ENCODE measurements at regions not wholly inside any gene's neighbourhood (a gene's known extent, or its start where the extent isn't known, plus 50 kb on each side); places are given as distances from the start of the nearest gene placed in this dataset.
"Not testable (repeated sequence)": the region's sequence is repeated elsewhere in the genome, so short reads cannot be mapped to it uniquely, and the experiment has no call there.

- no peak for DNase-seq (ENCODE audit: low spot score)
Observed at GRCh38 chr1:59178339-59179187, 118.3 kb upstream of the FGGY start.

- DNase-seq (ENCODE audit: low spot score) = no peak
Observed at GRCh38 chr1:59179673-59180072, 117.2 kb upstream of the FGGY start.

DNA sequence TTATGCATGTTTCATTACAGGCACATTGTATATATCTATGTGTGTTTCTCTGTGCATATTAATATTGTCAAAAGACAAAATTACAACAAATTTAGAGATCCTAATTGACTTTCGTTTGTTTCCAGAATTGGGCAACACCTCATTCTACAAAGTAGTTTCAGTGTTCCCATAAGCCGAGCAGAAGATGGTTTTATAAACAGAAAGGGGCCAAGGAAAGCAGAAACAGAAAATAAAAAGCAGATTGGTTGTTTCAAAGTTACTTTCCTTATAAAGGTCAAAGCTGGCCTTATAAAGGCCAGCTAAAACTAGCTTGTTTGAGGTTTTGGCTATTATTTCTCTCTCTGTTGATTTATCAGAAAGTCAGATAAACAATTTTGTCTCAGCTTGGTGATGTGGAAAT lies 116.2 kb upstream of the FGGY start:
- no peak for DNase-seq (ENCODE audit: low spot score)

DNA sequence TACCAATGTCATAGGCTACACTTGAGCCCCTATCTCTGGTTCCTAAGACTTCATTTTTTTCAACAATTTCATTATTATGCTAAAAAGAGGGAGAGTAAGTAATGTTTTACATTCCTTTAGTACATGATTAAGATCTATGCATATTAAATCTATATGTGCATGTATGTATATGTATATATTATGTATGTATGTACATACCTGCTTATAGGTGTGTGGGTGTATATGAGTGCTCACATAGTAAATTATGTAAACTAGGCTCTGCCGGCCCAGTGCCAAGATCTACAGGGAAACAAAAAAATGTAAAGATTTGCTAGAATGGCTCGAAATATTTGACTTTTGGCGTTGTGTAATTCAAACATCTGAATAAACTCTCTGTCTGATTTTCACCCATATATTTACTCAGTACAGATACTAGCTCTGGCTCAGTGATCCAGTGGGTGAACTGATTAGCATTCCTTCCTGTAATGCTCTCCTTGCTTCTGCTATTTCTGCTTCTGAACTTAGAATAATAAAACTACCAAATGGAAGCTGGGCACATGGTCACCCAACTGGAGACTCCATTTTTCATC lies 113.1 kb upstream of the FGGY start:
- no peak for DNase-seq (ENCODE audit: low spot score)

DNA sequence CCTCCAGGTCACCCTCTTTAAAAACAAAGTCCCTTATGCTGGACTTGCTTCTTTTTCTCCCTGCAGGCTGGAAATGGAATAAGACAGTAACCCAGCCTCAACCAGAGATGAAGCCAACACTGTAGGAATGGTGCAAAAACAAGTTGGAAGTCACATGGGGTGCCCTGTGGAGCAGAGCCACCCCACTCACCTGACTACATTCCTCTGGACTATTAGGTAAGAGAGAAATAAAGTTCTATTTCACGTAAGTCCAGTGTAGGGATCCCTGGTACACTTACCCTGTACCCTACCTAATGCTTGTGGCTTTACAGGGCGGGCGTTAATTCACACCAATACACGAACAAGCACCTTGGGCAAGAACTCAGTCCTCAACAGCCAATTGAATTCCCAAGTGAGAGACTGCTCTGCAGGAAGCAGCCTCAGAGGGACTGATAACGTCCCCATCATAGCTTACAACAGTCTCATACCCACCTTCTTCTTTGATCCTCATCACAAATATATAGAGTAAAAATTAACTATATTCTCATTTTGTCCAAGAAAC lies 112.5 kb upstream of the FGGY start:
- DNase-seq (ENCODE audit: low spot score) = no peak

DNA sequence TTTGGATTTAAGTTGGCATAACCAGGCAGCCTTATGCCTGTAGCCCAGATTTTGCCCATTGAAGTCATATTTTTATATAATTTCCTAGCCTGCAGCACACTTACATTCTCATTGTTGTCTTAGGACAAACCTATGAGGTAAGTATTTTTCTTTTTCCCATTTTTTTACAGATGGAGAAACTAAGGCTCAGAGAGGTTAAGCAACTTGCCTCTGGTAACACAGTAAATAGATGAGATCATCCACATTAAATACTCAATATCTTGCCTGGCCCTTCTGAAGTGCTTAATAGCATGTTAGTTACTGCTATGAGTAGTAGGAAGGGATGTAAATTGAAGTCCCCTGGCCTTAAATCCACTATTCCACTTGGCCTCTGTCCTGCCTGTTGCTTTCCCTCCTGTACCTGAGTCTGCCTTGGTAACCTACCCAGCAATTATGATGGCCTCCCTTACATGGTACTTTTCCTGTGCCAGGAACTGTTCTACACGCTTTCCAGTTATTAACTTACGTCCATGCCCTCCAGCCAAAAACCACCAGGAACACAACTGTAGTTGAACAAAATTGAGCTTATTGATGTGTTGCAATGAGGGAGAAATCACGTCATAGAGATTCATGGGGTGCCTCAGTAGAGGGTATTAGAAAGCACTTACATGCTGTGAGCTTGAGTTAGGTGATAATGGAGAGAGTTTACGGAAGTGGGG lies 111.6 kb upstream of the FGGY start:
- DNase-seq (ENCODE audit: low spot score) = no peak

DNA sequence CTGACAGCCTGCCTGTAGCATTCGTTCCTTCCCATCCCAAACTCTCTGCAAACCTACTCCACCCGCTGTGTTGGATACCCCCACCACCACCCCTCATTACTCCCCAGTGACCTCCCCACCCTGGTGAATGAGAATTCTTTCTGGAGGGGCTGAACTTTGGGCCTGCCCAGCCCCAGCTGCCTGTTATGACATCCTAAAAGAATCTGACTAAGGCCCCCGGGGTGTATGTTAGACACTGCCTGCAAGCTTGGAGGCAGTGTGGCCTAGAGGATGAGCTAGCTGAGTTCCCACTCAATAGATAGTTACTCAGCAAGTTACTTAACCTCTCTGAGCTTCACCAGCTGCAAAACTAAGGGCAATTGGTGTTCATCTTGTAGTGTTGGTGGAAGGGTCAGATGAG lies 110.2 kb upstream of the FGGY start:
- no peak for DNase-seq (ENCODE audit: low spot score)

DNA sequence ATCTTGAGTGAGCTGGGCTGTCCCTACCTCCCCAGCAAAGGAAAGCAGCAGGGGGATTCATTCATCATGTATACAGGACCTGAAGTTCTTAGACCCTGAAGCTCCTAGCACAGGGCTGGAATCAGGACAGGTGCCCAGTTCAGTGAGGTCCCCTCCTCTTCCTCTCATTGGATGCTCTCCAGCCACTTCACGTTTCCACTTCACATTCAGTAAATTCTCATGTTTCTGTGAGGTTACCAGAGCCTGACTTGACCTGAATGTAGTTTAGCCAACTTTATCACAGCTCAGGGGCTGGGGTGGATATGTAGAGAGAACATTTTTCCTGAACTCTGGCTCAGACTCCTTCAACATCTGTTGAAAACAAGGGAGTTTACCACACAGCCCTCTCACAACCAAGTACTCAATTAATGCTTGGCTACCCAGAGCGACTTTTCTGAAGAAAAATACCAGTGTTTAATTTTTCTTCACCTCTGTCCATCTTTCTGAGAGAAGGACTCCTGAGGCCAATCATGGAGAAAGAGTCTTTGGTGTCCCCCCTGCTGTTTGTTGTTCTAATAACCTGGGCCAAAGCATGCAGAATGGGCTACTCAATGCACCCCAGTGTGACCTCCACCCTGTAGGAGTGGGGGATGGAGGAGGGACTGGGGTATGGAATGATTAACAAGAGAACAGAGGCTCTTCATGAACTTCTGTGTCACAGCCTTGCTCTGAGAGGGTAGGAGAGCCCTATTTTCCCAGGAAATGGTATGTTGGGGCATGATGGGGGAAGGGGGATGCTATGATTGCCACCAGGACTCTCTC lies 108.3 kb upstream of the FGGY start:
- DNase-seq (ENCODE audit: low spot score) = no peak

DNA sequence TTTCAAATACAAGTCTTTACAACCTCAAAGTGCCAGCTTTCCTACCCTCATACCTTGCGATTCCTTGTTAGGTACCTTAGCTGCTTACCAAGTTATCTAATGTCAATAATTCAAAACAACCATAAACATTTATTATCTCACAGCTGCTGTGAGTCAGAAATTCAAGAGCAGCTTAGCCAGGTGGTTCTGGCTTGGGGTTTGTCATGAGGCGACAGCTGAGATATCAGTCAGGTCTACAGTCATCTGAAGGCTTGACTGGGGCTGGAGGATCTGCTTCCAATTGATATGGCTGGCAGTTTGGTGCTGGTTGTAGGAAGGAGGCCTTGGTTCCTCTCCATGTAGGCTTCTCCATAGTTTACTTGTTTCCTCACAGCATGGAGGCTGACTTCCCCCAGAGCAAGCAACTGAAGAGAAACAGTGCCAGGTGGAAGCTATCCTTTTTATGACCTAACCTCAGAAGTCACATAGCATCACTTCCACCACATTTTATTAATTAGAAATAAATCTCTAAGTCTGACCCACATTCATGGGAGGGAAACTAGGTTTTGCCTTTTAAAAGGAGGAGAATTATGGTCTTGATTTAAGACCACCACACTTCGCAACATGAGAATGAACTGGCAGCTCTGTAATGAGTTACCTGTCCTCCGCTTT lies 103.3 kb upstream of the FGGY start:
- no peak for DNase-seq (ENCODE audit: low spot score)

GRCh38 chr1:59194621-59195020 lies 102.3 kb upstream of the FGGY start:
- no peak for DNase-seq (ENCODE audit: low spot score)

DNA sequence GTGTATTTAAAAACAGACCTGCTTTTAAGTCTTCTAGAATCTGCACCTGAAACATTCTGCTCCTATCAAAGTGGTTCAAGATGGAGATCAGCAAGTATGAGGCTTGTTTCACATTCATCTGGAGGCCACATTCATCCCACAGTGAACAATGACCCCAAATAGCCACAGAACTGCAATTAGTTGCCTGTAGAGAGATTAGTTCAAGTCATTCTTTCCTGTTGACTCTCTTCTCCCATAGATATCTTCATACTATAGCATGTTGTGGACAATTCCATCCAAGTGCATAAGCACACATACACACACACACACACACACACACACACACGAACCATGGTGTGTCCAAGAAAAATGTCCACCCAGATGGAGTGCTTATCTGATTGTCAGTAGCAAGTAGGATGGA lies 101.7 kb upstream of the FGGY start:
- DNase-seq (ENCODE audit: low spot score) = no peak

DNA sequence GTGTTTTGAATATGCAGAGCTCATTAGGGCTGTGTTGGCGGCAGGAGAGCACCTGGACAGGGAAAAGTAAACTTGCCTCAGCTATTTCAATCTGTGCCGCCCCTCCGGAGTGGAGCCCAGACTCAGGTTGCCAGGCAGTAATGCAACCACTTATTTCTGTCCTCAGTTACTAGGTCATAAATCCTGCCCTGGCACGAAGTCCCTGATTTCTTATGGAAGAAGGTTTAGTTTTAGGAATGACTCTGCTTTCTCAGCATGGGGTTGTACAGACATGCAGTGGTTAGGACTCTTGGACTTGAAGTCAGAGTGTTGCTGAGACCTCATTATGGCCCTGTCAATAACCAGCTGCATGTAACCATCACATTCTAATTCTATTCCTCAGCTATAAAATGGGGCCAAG lies 98.3 kb upstream of the FGGY start:
- no peak for DNase-seq (ENCODE audit: low spot score)

- no peak for DNase-seq (ENCODE audit: low spot score)
Observed at GRCh38 chr1:59199147-59199546, 97.7 kb upstream of the FGGY start.

DNA sequence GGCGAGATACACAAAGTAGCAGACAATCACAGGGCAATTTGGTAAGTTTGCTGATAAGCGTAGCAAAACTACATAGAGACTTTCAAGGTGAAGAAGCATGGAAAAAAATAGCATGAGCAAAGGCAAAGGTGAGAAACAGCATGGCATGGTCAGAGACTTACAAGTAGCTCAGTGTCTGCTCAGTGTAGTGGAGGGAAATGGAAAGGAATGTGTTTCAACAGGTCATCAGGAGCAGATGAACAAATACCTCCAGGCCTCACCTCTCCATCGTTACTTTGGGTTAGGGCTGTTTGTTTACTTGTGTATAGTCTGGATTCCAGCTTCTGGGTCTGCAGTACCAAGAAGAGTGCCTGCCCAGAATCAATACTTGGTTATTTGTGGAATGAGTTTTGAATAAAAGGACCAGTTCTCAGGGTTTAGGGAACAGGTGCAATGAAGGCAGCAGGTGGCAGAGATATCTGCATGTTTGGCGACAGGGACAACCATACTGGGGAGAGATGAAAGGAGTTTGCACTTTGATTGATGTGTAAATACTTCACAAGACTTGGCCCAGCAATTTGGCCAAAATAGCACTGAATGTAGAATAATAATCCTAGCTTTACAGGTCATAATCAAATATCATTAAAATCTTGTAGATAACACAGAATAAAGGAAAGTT lies 97.0 kb upstream of the FGGY start:
- DNase-seq (ENCODE audit: low spot score) = no peak

DNA sequence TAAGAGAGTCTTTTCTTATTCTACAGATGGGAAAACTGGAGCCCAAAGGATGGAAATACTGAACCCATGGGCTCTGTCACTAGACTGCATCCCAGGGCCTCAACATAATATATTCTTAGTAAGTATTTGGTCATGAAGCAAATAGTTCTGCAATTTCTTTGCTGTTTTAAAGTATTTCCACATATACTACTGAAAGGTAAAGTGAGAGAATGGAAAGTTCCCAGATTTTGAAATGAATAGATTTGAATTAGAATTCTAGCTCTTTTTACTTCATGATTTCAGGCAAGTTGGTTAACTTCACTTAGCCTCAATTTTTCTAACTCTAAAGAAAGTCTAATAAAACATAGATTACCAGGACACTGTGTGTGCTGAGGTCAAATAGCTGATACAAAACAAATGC lies 95.6 kb upstream of the FGGY start:
- no peak for DNase-seq (ENCODE audit: low spot score)

DNA sequence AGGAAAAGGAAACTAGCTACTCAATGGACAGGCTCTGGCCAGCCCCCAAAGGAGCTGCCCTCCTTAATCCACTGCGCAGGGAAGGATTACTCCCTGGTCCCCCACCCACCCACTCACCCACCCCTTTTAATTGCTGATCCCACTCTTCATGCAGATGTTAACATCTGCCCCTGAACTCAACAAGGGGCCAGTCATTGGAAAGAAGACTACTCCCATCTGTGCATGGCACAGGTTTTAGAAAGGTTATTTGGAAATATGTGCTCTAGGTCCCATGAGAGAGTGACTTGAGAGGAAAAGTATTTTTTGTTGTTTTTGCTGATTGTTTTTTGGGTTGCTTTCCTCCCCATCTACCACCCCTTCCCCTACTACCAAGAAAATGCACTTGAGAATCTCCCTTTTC lies 94.4 kb upstream of the FGGY start:
- DNase-seq (ENCODE audit: low spot score) = no peak

DNA sequence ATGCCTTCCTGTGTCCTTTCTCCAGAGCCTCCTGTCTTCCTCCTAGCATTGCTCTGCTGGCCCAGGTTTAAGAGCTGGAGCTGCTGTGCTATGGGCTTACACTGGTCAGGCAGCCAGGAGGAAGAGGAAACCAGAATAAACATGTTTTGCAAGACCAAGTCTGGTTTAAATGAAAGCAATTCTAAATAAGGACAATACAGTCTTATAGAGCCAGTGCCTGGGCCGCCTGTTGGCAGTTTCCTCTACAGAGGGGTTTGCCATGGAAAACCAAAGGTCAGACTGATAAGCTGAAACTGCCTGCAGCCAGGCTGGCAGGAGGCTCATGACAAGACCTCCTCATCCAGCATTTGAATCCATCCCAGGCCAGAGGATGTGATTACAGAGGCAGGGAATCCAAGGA lies 92.9 kb upstream of the FGGY start:
- DNase-seq (ENCODE audit: low spot score) = no peak

- not testable (repeated sequence) for DNase-seq (ENCODE audit: low spot score)
Observed at GRCh38 chr1:59206616-59207015, 90.3 kb upstream of the FGGY start.

DNA sequence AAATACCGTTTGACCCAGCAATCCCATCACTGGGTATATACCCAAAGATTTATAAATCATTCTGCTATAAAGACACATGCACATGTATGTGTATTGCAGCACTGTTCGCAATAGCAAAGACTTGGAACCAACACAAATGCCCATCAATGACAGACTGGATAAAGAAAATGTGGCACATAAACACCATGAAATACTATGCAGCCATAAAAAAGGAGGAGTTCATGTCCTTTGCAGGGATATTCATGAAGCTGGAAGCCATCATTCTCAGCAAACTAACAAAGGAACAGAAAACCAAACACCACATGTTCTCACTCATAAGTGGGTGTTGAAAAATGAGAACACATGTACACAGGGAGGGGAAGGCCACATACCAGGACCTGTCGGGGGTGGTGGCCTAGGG lies 86.5 kb upstream of the FGGY start:
- DNase-seq (ENCODE audit: low spot score) = not testable (repeated sequence)

GRCh38 chr1:59212706-59213105 lies 84.2 kb upstream of the FGGY start:
- DNase-seq (ENCODE audit: low spot score) = no peak

Data from D341Med (cell line).